ENCODE measurements at regions not wholly inside any gene's neighbourhood (a gene's known extent, or its start where the extent isn't known, plus 50 kb on each side); places are given as distances from the start of the nearest gene placed in this dataset.

DNA sequence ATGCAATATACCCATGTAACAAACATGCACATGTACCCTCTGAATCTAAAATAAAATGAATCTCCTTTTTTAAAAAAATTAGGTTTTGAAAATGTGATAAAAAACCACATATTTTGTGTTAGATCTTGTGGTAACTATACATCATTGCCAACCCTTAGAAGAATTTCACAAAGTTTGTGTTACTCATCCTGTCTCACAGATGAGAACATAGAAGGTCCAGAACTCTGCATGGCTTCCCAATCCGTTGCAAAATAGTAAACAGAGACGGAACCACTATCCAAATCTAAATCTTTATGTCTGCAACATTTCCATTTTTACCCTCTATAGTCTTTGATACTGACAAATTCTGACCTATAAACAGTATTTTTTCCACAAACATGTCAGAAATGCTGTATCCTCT, 759.9 kb downstream of the KCNJ2 start:
- TF ChIP-seq, protein P1, sequence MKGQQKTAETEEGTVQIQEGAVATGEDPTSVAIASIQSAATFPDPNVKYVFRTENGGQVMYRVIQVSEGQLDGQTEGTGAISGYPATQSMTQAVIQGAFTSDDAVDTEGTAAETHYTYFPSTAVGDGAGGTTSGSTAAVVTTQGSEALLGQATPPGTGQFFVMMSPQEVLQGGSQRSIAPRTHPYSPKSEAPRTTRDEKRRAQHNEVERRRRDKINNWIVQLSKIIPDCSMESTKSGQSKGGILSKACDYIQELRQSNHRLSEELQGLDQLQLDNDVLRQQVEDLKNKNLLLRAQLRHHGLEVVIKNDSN (IDR thresholded peaks at IDR 0.05), result no peak
- TF ChIP-seq, protein P2, sequence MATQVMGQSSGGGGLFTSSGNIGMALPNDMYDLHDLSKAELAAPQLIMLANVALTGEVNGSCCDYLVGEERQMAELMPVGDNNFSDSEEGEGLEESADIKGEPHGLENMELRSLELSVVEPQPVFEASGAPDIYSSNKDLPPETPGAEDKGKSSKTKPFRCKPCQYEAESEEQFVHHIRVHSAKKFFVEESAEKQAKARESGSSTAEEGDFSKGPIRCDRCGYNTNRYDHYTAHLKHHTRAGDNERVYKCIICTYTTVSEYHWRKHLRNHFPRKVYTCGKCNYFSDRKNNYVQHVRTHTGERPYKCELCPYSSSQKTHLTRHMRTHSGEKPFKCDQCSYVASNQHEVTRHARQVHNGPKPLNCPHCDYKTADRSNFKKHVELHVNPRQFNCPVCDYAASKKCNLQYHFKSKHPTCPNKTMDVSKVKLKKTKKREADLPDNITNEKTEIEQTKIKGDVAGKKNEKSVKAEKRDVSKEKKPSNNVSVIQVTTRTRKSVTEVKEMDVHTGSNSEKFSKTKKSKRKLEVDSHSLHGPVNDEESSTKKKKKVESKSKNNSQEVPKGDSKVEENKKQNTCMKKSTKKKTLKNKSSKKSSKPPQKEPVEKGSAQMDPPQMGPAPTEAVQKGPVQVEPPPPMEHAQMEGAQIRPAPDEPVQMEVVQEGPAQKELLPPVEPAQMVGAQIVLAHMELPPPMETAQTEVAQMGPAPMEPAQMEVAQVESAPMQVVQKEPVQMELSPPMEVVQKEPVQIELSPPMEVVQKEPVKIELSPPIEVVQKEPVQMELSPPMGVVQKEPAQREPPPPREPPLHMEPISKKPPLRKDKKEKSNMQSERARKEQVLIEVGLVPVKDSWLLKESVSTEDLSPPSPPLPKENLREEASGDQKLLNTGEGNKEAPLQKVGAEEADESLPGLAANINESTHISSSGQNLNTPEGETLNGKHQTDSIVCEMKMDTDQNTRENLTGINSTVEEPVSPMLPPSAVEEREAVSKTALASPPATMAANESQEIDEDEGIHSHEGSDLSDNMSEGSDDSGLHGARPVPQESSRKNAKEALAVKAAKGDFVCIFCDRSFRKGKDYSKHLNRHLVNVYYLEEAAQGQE (IDR thresholded peaks at IDR 0.05; ENCODE audit: low read depth), result no peak
- TF ChIP-seq ZBTB7A (IDR thresholded peaks at IDR 0.05; ENCODE audit: low read depth) (no peak), TEAD4 (IDR thresholded peaks at IDR 0.05) (no peak), MAX (IDR thresholded peaks at IDR 0.05) (no peak), RAD21 (IDR thresholded peaks at IDR 0.05; ENCODE audit: low read depth) (no peak), YY1 (IDR thresholded peaks at IDR 0.05; ENCODE audit: low read depth) (no peak), TAF1 (IDR thresholded peaks at IDR 0.05; ENCODE audit: low read depth) (no peak), CEBPB (IDR thresholded peaks at IDR 0.05) (no peak), CREB1 (IDR thresholded peaks at IDR 0.05; ENCODE audit: low read depth) (no peak), TCF12 (IDR thresholded peaks at IDR 0.05; ENCODE audit: low read depth) (no peak), EP300 (IDR thresholded peaks at IDR 0.05; ENCODE audit: borderline replicate concordance) (no peak), EGR1 (IDR thresholded peaks at IDR 0.05) (no peak)
